GM18861 (cell line): ENCODE measurements at regions not wholly inside any gene's neighbourhood (a gene's known extent, or its start where the extent isn't known, plus 50 kb on each side); places are given as distances from the start of the nearest gene placed in this dataset.
"Not testable (repeated sequence)": the region's sequence is repeated elsewhere in the genome, so short reads cannot be mapped to it uniquely, and the experiment has no call there.

Experiments
- ATAC-seq: cut with Tn5 transposase; IDR thresholded peaks from one replicate; pipeline ENCODE4 v1.9.1; 2021; ENCODE audit not compliant: unreplicated experiment

- ATAC-seq, result not testable (repeated sequence)
These were observed 217.2 kb downstream of the SEC23IP start for GRCh38 chr10:120109725-120110124.

- ATAC-seq, result no peak
These were observed 217.7 kb downstream of the SEC23IP start for GRCh38 chr10:120110196-120110595.

- no peak for ATAC-seq
These were observed 219.1 kb downstream of the SEC23IP start for GRCh38 chr10:120111628-120112027.

- ATAC-seq, result no peak
These were observed 220.3 kb downstream of the SEC23IP start for GRCh38 chr10:120112809-120113208.

- no peak for ATAC-seq
These were observed 223.4 kb downstream of the SEC23IP start for GRCh38 chr10:120115959-120116358.

- no peak for ATAC-seq
These were observed 229.2 kb downstream of the SEC23IP start for GRCh38 chr10:120121768-120122167.

GRCh38 chr10:120131183-120131582, 238.7 kb downstream of the SEC23IP start:
- no peak for ATAC-seq

- ATAC-seq, result no peak
These were observed 240.3 kb downstream of the SEC23IP start for GRCh38 chr10:120132811-120133210.

GRCh38 chr10:120138689-120139088, 246.2 kb downstream of the SEC23IP start:
- ATAC-seq, result no peak

GRCh38 chr10:120145107-120145506, 252.6 kb downstream of the SEC23IP start:
- ATAC-seq, result no peak

GRCh38 chr10:120156614-120157274, 264.2 kb downstream of the SEC23IP start:
- no peak for ATAC-seq

- no peak for ATAC-seq
These were observed 268.6 kb downstream of the SEC23IP start for GRCh38 chr10:120161111-120161510.

- no peak for ATAC-seq
These were observed 269.9 kb downstream of the SEC23IP start for GRCh38 chr10:120162471-120162870.

- no peak for ATAC-seq
These were observed 279.8 kb downstream of the SEC23IP start for GRCh38 chr10:120172356-120172755.

- no peak for ATAC-seq
These were observed 282.0 kb downstream of the SEC23IP start for GRCh38 chr10:120174491-120174890.

- no peak for ATAC-seq
These were observed 279.7 kb upstream of the PLPP4 start for GRCh38 chr10:120177330-120177729.

GRCh38 chr10:120180160-120180559, 276.9 kb upstream of the PLPP4 start:
- ATAC-seq, result no peak

GRCh38 chr10:120181154-120181553, 275.9 kb upstream of the PLPP4 start:
- no peak for ATAC-seq

- ATAC-seq, result no peak
These were observed 274.6 kb upstream of the PLPP4 start for GRCh38 chr10:120182431-120182830.

- no peak for ATAC-seq
These were observed 273.5 kb upstream of the PLPP4 start for GRCh38 chr10:120183546-120183945.

- no peak for ATAC-seq
These were observed 272.3 kb upstream of the PLPP4 start for GRCh38 chr10:120184547-120185337.

- ATAC-seq, result no peak
These were observed 270.5 kb upstream of the PLPP4 start for GRCh38 chr10:120186506-120186905.
